ENCODE measurements at regions not wholly inside any gene's neighbourhood (a gene's known extent, or its start where the extent isn't known, plus 50 kb on each side); places are given as distances from the start of the nearest gene placed in this dataset.

DNA sequence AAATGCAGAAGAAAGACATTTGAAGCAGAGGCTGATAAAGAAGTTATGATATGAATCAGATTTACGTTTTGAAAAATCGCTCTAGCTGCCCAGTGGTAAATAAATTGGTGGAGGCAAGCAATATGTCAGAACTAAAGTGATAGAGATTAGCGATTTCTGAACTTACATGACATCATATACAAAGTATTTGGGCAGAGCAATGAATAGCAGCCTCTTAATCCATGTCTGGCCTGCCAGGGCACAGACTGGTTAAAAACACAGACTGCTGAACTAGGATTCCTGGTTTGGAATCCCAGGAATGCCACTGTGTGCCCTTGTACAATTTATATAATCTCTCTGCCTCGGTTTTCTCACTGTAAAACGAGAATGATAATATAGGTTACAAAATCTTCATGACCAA is 243.1 kb upstream of the SETMAR start:
- TF ChIP-seq, protein P1, sequence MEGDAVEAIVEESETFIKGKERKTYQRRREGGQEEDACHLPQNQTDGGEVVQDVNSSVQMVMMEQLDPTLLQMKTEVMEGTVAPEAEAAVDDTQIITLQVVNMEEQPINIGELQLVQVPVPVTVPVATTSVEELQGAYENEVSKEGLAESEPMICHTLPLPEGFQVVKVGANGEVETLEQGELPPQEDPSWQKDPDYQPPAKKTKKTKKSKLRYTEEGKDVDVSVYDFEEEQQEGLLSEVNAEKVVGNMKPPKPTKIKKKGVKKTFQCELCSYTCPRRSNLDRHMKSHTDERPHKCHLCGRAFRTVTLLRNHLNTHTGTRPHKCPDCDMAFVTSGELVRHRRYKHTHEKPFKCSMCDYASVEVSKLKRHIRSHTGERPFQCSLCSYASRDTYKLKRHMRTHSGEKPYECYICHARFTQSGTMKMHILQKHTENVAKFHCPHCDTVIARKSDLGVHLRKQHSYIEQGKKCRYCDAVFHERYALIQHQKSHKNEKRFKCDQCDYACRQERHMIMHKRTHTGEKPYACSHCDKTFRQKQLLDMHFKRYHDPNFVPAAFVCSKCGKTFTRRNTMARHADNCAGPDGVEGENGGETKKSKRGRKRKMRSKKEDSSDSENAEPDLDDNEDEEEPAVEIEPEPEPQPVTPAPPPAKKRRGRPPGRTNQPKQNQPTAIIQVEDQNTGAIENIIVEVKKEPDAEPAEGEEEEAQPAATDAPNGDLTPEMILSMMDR (IDR thresholded peaks at IDR 0.05), result no peak
- no peaks in the 10 kb centered on the region for H3K4me1 ChIP-seq (ENCODE audit: low read depth)
- no peaks in the 10 kb centered on the region for H3K36me3 ChIP-seq (ENCODE audit: low read depth)
- DNase-seq (no peak), ATAC-seq (no peak)
- H3K4me3 ChIP-seq, result no peak overlapping the region
- intact Hi-C loops (cut with DNase I, micrococcal nuclease), result no loop called here
- no peaks in the 10 kb centered on the region for H3K9me3 ChIP-seq

DNA sequence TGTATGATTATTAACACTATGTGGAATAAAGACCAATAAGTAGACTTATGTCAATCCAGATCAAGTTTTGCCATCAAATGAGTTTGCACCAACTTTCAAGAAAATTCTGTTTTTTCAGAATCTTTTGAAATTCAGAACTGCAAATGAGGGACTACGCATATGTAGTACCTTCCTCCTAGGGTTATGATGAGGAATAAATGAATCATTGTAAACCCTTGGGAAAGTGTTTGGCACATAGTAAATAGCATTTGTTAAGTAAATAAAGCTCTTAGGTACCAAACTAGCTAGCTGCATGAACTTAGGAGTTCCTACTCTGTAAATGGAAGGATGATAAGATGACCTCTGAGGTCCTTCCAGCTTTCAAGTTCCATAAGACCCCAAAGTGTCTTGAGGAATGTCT is 242.6 kb upstream of the SETMAR start:
- DNase-seq, result no peak
- Histone ChIP-seq H3K4me3 (no peak overlapping the region), H3K9me3 (no peaks in the 10 kb centered on the region), H3K36me3 (ENCODE audit: low read depth) (no peaks in the 10 kb centered on the region), H3K4me1 (ENCODE audit: low read depth) (no peaks in the 10 kb centered on the region)
- TF ChIP-seq, protein P1 (IDR thresholded peaks at IDR 0.05), result no peak
- no peak for ATAC-seq
- intact Hi-C loops (cut with DNase I, micrococcal nuclease), result no loop called here

DNA sequence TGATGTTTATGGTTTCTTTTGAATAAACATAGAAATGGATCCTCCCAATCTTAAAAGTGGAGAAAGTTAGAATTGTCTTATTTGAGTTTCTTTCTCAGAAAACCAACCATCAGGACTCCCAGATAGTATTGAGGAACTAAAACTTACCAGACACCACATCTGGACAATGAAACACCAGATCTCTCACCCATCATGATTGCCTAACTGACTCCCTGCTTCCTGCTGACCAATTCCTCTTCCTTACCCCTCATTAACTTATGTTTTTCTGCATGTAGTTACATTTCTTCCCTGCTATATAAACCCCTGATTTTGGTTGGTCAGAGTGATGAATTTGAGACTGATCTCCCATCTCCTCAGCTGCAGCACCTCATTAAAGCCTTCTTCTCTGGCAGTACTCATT is 242.0 kb upstream of the SETMAR start:
- DNase-seq (no peak), ATAC-seq (no peak)
- TF ChIP-seq, protein P1 (IDR thresholded peaks at IDR 0.05), result no peak
- H3K4me1 ChIP-seq (ENCODE audit: low read depth), result no peaks in the 10 kb centered on the region
- no peak overlapping the region for H3K4me3 ChIP-seq
- intact Hi-C loops (cut with DNase I, micrococcal nuclease), result no loop called here
- H3K36me3 ChIP-seq (ENCODE audit: low read depth), result no peaks in the 10 kb centered on the region
- H3K9me3 ChIP-seq, result no peaks in the 10 kb centered on the region

DNA sequence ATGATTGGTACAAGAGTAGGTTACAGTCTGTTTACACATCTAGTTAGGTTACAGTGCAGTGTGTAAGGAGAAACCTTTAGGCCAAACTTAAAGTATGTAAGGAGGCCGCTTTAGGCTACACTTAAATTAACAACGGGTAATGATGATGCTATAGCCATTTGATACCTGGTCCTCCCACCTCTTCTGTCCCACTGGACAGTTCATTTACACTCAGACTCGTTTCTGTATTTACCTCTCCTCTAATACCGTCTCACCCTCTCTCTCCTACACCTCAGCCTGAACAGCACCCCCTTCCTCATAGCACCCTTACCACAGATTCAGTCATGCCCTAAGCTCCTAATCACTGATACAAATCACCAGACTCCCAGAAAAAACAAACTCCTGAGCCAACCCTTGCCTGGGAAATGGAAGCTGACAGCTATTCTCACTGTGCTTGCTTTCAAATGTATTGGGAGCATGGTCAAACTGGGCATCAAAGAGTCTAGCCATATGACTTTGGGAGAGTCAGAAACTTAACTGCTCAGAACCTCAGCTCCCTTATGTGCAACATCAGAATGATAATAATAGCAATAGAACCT is 241.3 kb upstream of the SETMAR start:
- ATAC-seq, result peak; percentile 23

DNA sequence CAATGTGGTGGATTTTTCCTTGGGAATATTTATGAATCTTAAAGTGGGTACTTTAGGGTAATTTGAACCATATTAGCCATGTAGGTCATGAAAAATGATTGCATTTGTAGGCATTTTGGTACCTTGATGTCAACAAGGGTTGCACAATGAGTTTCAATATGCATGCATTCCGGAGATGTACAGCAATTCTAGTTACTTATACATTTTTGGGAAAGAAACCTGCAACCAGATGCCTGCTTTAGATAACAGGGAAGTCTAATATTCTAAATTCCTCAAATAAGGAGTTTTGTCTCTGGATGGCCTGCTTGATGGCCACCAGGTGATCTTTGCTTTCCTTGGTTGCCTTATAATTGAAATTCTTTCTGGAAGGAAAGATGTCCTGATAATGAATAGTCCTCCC is 240.5 kb upstream of the SETMAR start:
- intact Hi-C loops (cut with DNase I, micrococcal nuclease), result no loop called here
- no peak overlapping the region for H3K4me3 ChIP-seq
- DNase-seq (no peak), ATAC-seq (no peak)
- H3K36me3 ChIP-seq (ENCODE audit: low read depth), result no peaks in the 10 kb centered on the region
- no peaks in the 10 kb centered on the region for H3K4me1 ChIP-seq (ENCODE audit: low read depth)
- H3K9me3 ChIP-seq, result no peaks in the 10 kb centered on the region
- TF ChIP-seq, protein P1 (IDR thresholded peaks at IDR 0.05), result no peak

More for the DNA sequence above, 241.3 kb upstream of the SETMAR start:
- intact Hi-C loops (cut with DNase I, micrococcal nuclease), result no loop called here
- no peak overlapping the region for H3K4me3 ChIP-seq
- DNase-seq, result no peak
- H3K9me3 ChIP-seq, result no peaks in the 10 kb centered on the region
- H3K4me1 ChIP-seq (ENCODE audit: low read depth), result no peaks in the 10 kb centered on the region
- no peaks in the 10 kb centered on the region for H3K36me3 ChIP-seq (ENCODE audit: low read depth)
- TF ChIP-seq, protein P1 (IDR thresholded peaks at IDR 0.05), result no peak
